ENCODE measurements at regions not wholly inside any gene's neighbourhood (a gene's known extent, or its start where the extent isn't known, plus 50 kb on each side); places are given as distances from the start of the nearest gene placed in this dataset.

- no peaks in the 10 kb centered on the region for H3K27me3 Mint-ChIP-seq (ENCODE audit: insufficient read depth)
Measured at GRCh38 chr3:84265768-84266167, 693.0 kb upstream of the CADM2 start.

GRCh38 chr3:84275532-84275931 is 683.3 kb upstream of the CADM2 start:
- no peaks in the 10 kb centered on the region for H3K27me3 Mint-ChIP-seq (ENCODE audit: insufficient read depth)
- no peaks in the 10 kb centered on the region for H3K4me1 Mint-ChIP-seq
- no peaks in the 10 kb centered on the region for H3K36me3 Mint-ChIP-seq (ENCODE audit: low read depth)
- H3K36me3 ChIP-seq (ENCODE audit: control insufficient read depth, insufficient read depth, low read length) = no peaks in the 10 kb centered on the region
- H3K9ac ChIP-seq (ENCODE audit: extremely low read depth, low read length, poor library complexity, severe bottlenecking) = no peak overlapping the region
- H3K27me3 ChIP-seq (ENCODE audit: control insufficient read depth, insufficient read depth, low read length, poor library complexity, severe bottlenecking) = no peaks in the 10 kb centered on the region
- no peak overlapping the region for H3K4me3 Mint-ChIP-seq
- H3K9me3 Mint-ChIP-seq = no peaks in the 10 kb centered on the region
- no peak overlapping the region for H3K4me3 ChIP-seq (ENCODE audit: low read length)
- 90% methylated on average over 2 of the region's 2 CpGs; no CpG with 5 or more reads in 1 of the 2 experiments for WGBS, 2 experiments (ENCODE audit: insufficient coverage in 1 of 2, insufficient read length in 1 of 2)
- no peaks in the 10 kb centered on the region for H3K9me3 ChIP-seq (ENCODE audit: control insufficient read depth, low read length)
- TF ChIP-seq CTCF (conservative IDR thresholded peaks at IDR 0.05) = no peak
- no peaks in the 10 kb centered on the region for H3K4me1 ChIP-seq (ENCODE audit: control insufficient read depth, insufficient read depth, low read length)
- DNase-seq = no peak
- H3K27ac ChIP-seq (ENCODE audit: low read depth, low read length) = no peak overlapping the region
- no peak overlapping the region for H3K27ac Mint-ChIP-seq

More at GRCh38 chr3:84265768-84266167, 693.0 kb upstream of the CADM2 start:
- no peak for DNase-seq
- no peaks in the 10 kb centered on the region for H3K36me3 ChIP-seq (ENCODE audit: control insufficient read depth, insufficient read depth, low read length)
- H3K4me1 ChIP-seq (ENCODE audit: control insufficient read depth, insufficient read depth, low read length) = no peaks in the 10 kb centered on the region
- H3K9me3 ChIP-seq (ENCODE audit: control insufficient read depth, low read length) = no peaks in the 10 kb centered on the region
- peaks cover 9% of the 10 kb centered on the region for H3K4me1 Mint-ChIP-seq
- H3K4me3 ChIP-seq (ENCODE audit: low read length) = no peak overlapping the region
- H3K36me3 Mint-ChIP-seq (ENCODE audit: low read depth) = no peaks in the 10 kb centered on the region
- 87% methylated on average over 2 of the region's 4 CpGs; no CpG with 5 or more reads in 1 of the 2 experiments for WGBS, 2 experiments (ENCODE audit: insufficient coverage in 1 of 2, insufficient read length in 1 of 2)
- H3K4me3 Mint-ChIP-seq = no peak overlapping the region
- no peaks in the 10 kb centered on the region for H3K27me3 ChIP-seq (ENCODE audit: control insufficient read depth, insufficient read depth, low read length, poor library complexity, severe bottlenecking)
- H3K9ac ChIP-seq (ENCODE audit: extremely low read depth, low read length, poor library complexity, severe bottlenecking) = no peak overlapping the region
- H3K27ac Mint-ChIP-seq = no peak overlapping the region
- no peak for TF ChIP-seq CTCF (conservative IDR thresholded peaks at IDR 0.05)
- H3K27ac ChIP-seq (ENCODE audit: low read depth, low read length) = no peak overlapping the region
- no peaks in the 10 kb centered on the region for H3K9me3 Mint-ChIP-seq

GRCh38 chr3:84277562-84278224 is 681.1 kb upstream of the CADM2 start:
- no peaks in the 10 kb centered on the region for H3K27me3 ChIP-seq (ENCODE audit: control insufficient read depth, insufficient read depth, low read length, poor library complexity, severe bottlenecking)
- peaks cover 4% of the 10 kb centered on the region for H3K9me3 Mint-ChIP-seq
- no peak overlapping the region for H3K4me3 Mint-ChIP-seq
- no peak for DNase-seq
- no peak overlapping the region for H3K27ac Mint-ChIP-seq
- H3K27ac ChIP-seq (ENCODE audit: low read depth, low read length) = no peak overlapping the region
- H3K4me3 ChIP-seq (ENCODE audit: low read length) = no peak overlapping the region
- no peaks in the 10 kb centered on the region for H3K4me1 ChIP-seq (ENCODE audit: control insufficient read depth, insufficient read depth, low read length)
- no peak overlapping the region for H3K9ac ChIP-seq (ENCODE audit: extremely low read depth, low read length, poor library complexity, severe bottlenecking)
- H3K36me3 Mint-ChIP-seq (ENCODE audit: low read depth) = no peaks in the 10 kb centered on the region
- no peaks in the 10 kb centered on the region for H3K27me3 Mint-ChIP-seq (ENCODE audit: insufficient read depth)
- TF ChIP-seq CTCF (conservative IDR thresholded peaks at IDR 0.05) = no peak
- H3K4me1 Mint-ChIP-seq = no peaks in the 10 kb centered on the region
- no peaks in the 10 kb centered on the region for H3K9me3 ChIP-seq (ENCODE audit: control insufficient read depth, low read length)
- no peaks in the 10 kb centered on the region for H3K36me3 ChIP-seq (ENCODE audit: control insufficient read depth, insufficient read depth, low read length)
